Fibroblast of upper back skin (primary cell): ENCODE measurements at regions not wholly inside any gene's neighbourhood (a gene's known extent, or its start where the extent isn't known, plus 50 kb on each side); places are given as distances from the start of the nearest gene placed in this dataset.

ENCODE experiments used
- DNase-seq: peaks from one replicate; pipeline ENCODE4 v3.0.0-alpha.2; 2013

- DNase-seq: no peak
These were observed 58.3 kb upstream of the PPARA start for GRCh38 chr22:46092011-46092410.

DNA sequence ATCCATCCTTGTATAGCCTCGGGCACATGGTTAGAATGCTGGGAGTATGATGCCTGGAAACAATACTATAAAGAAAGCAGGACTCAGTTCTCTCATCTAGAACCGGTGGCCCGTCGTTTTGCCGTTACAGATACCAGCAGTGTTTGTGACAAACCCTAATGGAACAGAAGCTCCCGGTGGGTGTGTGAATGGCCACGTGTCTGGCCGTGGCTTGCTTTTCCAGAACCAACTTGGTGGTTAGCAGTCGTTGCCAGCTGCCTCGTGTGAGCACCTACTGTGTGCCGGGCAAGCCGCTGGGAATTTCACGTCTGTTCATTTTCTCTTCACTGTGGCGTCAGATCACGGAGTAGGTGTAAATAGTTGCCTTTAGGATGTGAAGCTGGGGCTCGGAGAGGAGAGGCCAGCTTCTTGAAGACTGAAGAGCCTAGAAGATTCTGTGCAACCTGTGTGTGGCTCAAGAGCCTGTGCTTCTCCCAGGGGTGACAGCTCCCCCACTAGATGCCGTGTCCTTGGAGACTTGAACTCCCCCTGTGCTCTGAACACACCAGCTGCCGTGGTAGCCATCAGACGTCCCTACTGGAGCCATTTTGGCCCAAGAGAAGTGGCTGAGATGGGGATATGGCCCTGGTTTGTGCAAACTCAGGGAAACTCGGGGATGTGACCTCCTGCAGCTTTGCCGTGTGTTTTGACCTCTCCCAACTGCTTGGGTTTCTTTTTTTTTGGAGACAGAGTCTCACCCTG, 57.5 kb upstream of the PPARA start:
- DNase-seq: no peak

- no peak for DNase-seq
These were observed 56.5 kb upstream of the PPARA start for GRCh38 chr22:46093796-46094195.

GRCh38 chr22:46094676-46095075, 55.6 kb upstream of the PPARA start:
- no peak for DNase-seq

DNA sequence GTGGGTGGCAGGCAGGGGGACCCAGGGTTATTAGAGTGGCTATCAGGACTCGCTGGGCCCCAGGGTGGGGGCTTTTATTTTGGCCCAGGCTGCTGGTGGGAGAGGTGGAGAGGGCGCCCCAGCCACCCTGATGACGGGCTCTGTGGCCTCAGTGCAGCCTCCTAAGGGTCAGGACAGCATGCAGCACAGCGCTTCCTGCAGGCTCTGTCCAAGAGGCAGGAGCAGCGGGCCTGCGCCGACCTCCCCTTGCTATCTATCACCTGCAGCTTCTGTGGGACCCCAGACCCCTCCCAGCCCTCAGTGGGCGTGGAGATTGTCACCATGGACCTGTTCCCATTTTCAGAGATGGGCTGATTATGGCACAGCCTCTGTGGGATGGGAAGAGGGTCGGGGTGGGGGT, 54.3 kb upstream of the PPARA start:
- no peak for DNase-seq

- DNase-seq: no peak
These were observed 53.6 kb upstream of the PPARA start for GRCh38 chr22:46096706-46097230.

GRCh38 chr22:46097268-46097900, 52.9 kb upstream of the PPARA start:
- no peak for DNase-seq

DNA sequence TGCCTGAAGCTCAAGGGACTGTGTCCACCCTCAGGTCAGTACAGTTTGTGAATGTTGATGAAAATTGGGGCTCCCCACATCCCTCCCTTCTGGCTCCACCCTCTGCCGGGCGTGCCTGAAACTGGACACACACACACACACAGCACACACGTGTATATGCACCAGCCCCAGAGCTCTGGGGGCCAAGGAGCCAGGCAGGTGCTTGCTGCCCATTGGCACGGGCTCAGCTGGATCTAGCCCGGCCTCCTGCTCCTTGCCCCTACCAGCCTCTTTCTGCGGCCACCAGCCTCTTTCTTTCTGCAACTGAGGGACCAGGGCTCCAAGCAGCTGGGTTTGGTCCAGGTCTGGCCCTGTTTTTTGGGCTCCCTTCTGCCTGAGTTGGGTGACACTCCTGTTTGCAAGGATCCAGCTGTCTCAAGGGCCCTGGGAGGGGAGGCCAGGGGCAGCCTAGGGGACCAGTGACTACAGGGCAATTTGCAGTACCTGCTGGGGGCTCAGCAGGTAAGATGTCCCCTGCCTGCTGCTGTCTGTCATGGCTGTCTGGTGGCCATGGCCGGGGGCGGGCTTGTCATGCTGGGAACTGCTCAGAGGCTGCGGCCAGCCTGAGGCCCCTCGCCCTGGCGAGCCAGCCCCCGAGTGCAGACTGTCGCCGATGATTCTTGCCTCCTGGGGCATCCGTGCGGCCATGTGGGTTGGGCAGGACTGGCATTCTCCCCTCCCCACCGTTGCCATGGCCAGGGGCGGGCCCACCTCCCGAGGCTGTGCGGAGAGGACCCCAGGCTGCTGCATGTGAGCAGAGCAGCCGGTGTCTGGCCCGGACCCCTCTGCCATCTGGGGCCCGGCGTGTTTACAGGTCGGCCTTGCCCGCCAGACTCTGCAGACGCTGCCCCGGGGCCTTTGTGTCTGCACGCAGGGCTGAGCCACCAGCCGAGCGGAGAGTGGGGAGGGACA, 51.5 kb upstream of the PPARA start:
- no peak for DNase-seq

- DNase-seq: no peak
These were observed 50.6 kb upstream of the PPARA start for GRCh38 chr22:46099740-46100139.

GRCh38 chr22:46100401-46101105, 49.8 kb upstream of the PPARA start:
- no peak for DNase-seq
